HG03159 (cell line): ENCODE measurements at regions not wholly inside any gene's neighbourhood (a gene's known extent, or its start where the extent isn't known, plus 50 kb on each side); places are given as distances from the start of the nearest gene placed in this dataset.

Source experiments
- ATAC-seq: cut with Tn5 transposase; IDR thresholded peaks from one replicate; pipeline ENCODE4 v1.9.1; 2021; ENCODE audit warnings: mild to moderate bottlenecking, moderate library complexity; ENCODE audit not compliant: unreplicated experiment

- no peak for ATAC-seq
These were observed 284.7 kb upstream of the SYT1 start for GRCh38 chr12:78579846-78580245.

- no peak for ATAC-seq
These were observed 284.3 kb upstream of the SYT1 start for GRCh38 chr12:78580296-78580695.

- ATAC-seq, result no peak
These were observed 279.9 kb upstream of the SYT1 start for GRCh38 chr12:78584695-78585094.

GRCh38 chr12:78585132-78585531, 279.4 kb upstream of the SYT1 start:
- ATAC-seq, result no peak

GRCh38 chr12:78586790-78587189, 277.8 kb upstream of the SYT1 start:
- ATAC-seq, result no peak

- no peak for ATAC-seq
These were observed 265.2 kb upstream of the SYT1 start for GRCh38 chr12:78599366-78599765.

- ATAC-seq, result no peak
These were observed 264.0 kb upstream of the SYT1 start for GRCh38 chr12:78600541-78600940.

GRCh38 chr12:78611504-78611903, 253.1 kb upstream of the SYT1 start:
- ATAC-seq, result no peak

GRCh38 chr12:78612190-78612589, 252.4 kb upstream of the SYT1 start:
- ATAC-seq, result no peak

GRCh38 chr12:78617683-78618082, 246.9 kb upstream of the SYT1 start:
- ATAC-seq, result no peak

- ATAC-seq, result no peak
These were observed 241.9 kb upstream of the SYT1 start for GRCh38 chr12:78622529-78623195.

- ATAC-seq, result no peak
These were observed 236.0 kb upstream of the SYT1 start for GRCh38 chr12:78628491-78629100.

- ATAC-seq, result no peak
These were observed 228.2 kb upstream of the SYT1 start for GRCh38 chr12:78636231-78636855.

GRCh38 chr12:78641837-78642423, 222.6 kb upstream of the SYT1 start:
- no peak for ATAC-seq

- ATAC-seq, result no peak
These were observed 218.6 kb upstream of the SYT1 start for GRCh38 chr12:78645956-78646355.

GRCh38 chr12:78651755-78652154, 212.8 kb upstream of the SYT1 start:
- ATAC-seq, result no peak

- ATAC-seq, result no peak
These were observed 198.0 kb upstream of the SYT1 start for GRCh38 chr12:78666584-78666983.

GRCh38 chr12:78671295-78671694, 193.3 kb upstream of the SYT1 start:
- ATAC-seq, result no peak

GRCh38 chr12:78672033-78672432, 192.5 kb upstream of the SYT1 start:
- no peak for ATAC-seq

GRCh38 chr12:78674311-78675090, 190.1 kb upstream of the SYT1 start:
- ATAC-seq, result no peak

- no peak for ATAC-seq
These were observed 184.0 kb upstream of the SYT1 start for GRCh38 chr12:78680596-78680995.
